Cardiac fibroblast (primary cell): ENCODE measurements at regions not wholly inside any gene's neighbourhood (a gene's known extent, or its start where the extent isn't known, plus 50 kb on each side); places are given as distances from the start of the nearest gene placed in this dataset.

Source experiments
- DNase-seq, 2 donors: peaks; one replicate each; pipeline versions ENCODE4 v3.0.0 to v3.0.0-alpha.2; 2010; ENCODE audit warnings: low read depth in 2 of 2
- H3K4me3 ChIP-seq, 2 donors: replicated peaks in 1 of 2; 1 replicate in 1 of 2; 2 replicates in 1 of 2; pipeline ENCODE4 v1.5.1; 2011; ENCODE audit warnings: low read depth in 2 of 2, low read length in 2 of 2, mild to moderate bottlenecking in 2 of 2, moderate library complexity in 1 of 2
- CTCF ChIP-seq: IDR thresholded peaks from one replicate; pipeline ENCODE4 v1.5.1; 2011; ENCODE audit warnings: low read depth, mild to moderate bottlenecking, low read length, inconsistent platforms

GRCh38 chr10:120279196-120279595, 177.8 kb upstream of the PLPP4 start:
- TF ChIP-seq CTCF: no peak
- no peak for DNase-seq
- H3K4me3 ChIP-seq: no peak overlapping the region

- no peak overlapping the region for H3K4me3 ChIP-seq
- no peak for TF ChIP-seq CTCF
- no peak for DNase-seq
These were observed 174.6 kb upstream of the PLPP4 start for GRCh38 chr10:120282421-120282820.

- no peak for TF ChIP-seq CTCF
- no peak overlapping the region for H3K4me3 ChIP-seq
- DNase-seq: no peak
These were observed 174.1 kb upstream of the PLPP4 start for GRCh38 chr10:120282846-120283492.

- no peak overlapping the region for H3K4me3 ChIP-seq
- no peak for TF ChIP-seq CTCF
- no peak for DNase-seq
These were observed 171.6 kb upstream of the PLPP4 start for GRCh38 chr10:120285408-120285807.

GRCh38 chr10:120286280-120286679, 170.7 kb upstream of the PLPP4 start:
- H3K4me3 ChIP-seq: no peak overlapping the region
- no peak for TF ChIP-seq CTCF
- DNase-seq: no peak

GRCh38 chr10:120300513-120300912, 156.5 kb upstream of the PLPP4 start:
- no peak overlapping the region for H3K4me3 ChIP-seq
- no peak for TF ChIP-seq CTCF
- no peak for DNase-seq

- H3K4me3 ChIP-seq: no peak overlapping the region
- TF ChIP-seq CTCF: no peak
These were observed 148.4 kb upstream of the PLPP4 start for GRCh38 chr10:120308589-120308988.

More at GRCh38 chr10:120308589-120308988, 148.4 kb upstream of the PLPP4 start:
- DNase-seq: no peak
